MM.1S (cell line): ENCODE measurements at regions not wholly inside any gene's neighbourhood (a gene's known extent, or its start where the extent isn't known, plus 50 kb on each side); places are given as distances from the start of the nearest gene placed in this dataset.

Experiments
- DNase-seq: peaks from one replicate; pipeline ENCODE4 v3.0.0-alpha.2; 2015
- H2AFZ ChIP-seq: fragments of 300-600 bp; sonication (generic); 2 replicates; pipeline ENCODE4 v1.6.0; 2016; ENCODE audit warnings: antibody characterized with exemption, low read length
- H3F3A ChIP-seq: fragments of 300-600 bp; sonication (generic); 2 replicates; pipeline ENCODE4 v1.6.1; 2016; ENCODE audit warnings: mild to moderate bottlenecking, antibody characterized with exemption, low read length, moderate library complexity, mixed read lengths; ENCODE audit not compliant: insufficient read depth
- H3K27ac ChIP-seq: fragments of 300-600 bp; sonication (generic); 2 replicates; pipeline ENCODE4 v1.5.1; 2016; ENCODE audit warnings: mild to moderate bottlenecking, low read length
- H3K27me3 ChIP-seq: fragments of 300-600 bp; sonication (generic); replicated peaks from 2 replicates; pipeline ENCODE4 v1.6.0; 2016; ENCODE audit warnings: low read length; ENCODE audit not compliant: insufficient read depth
- H3K36me3 ChIP-seq: fragments of 300-600 bp; sonication (generic); replicated peaks from 2 replicates; pipeline ENCODE4 v1.6.1; 2016; ENCODE audit warnings: mild to moderate bottlenecking, low read length, mixed read lengths; ENCODE audit not compliant: insufficient read depth
- H3K4me1 ChIP-seq: fragments of 300-600 bp; sonication (generic); 2 replicates; pipeline ENCODE4 v1.6.1; 2016; ENCODE audit warnings: low read length, mixed read lengths
- H3K4me2 ChIP-seq: fragments of 300-600 bp; sonication (generic); 2 replicates; pipeline ENCODE4 v1.6.0; 2016; ENCODE audit warnings: low read depth, low read length
- H3K4me3 ChIP-seq: fragments of 300-600 bp; sonication (generic); 2 replicates; pipeline ENCODE4 v1.5.1; 2016; ENCODE audit warnings: low read length, mixed read lengths
- H3K79me2 ChIP-seq: fragments of 300-600 bp; sonication (generic); 2 replicates; pipeline ENCODE4 v1.6.1; 2016; ENCODE audit warnings: mixed run types, low read length, mixed read lengths
- H3K9ac ChIP-seq: fragments of 300-600 bp; sonication (generic); 2 replicates; pipeline ENCODE4 v1.6.1; 2016; ENCODE audit warnings: low read length, mixed read lengths
- H3K9me2 ChIP-seq: fragments of 300-600 bp; sonication (generic); replicated peaks from 2 replicates; pipeline ENCODE4 v1.6.1; 2016; ENCODE audit warnings: mild to moderate bottlenecking, low read length, mixed read lengths; ENCODE audit not compliant: insufficient read depth
- H3K9me3 ChIP-seq: fragments of 300-600 bp; sonication (generic); replicated peaks from 2 replicates; pipeline ENCODE4 v1.6.1; 2016; ENCODE audit warnings: mild to moderate bottlenecking, low read length, mixed read lengths; ENCODE audit not compliant: insufficient read depth
- H4K20me1 ChIP-seq: fragments of 300-600 bp; sonication (generic); 2 replicates; pipeline ENCODE4 v1.6.1; 2016; ENCODE audit warnings: mild to moderate bottlenecking, low read length, moderate library complexity, mixed read lengths; ENCODE audit not compliant: insufficient read depth
- CTCF ChIP-seq: fragments of 300-600 bp; sonication (generic); IDR thresholded peaks from 2 replicates; pipeline ENCODE4 v1.5.1; 2016; ENCODE audit warnings: antibody characterized with exemption, low read length, mixed read lengths
- EZH2 ChIP-seq: fragments of 300-600 bp; sonication (generic); optimal IDR thresholded peaks from 2 replicates; pipeline ENCODE3; 2017; ENCODE audit warnings: low read depth, mild to moderate bottlenecking, antibody characterized with exemption, low read length, mixed read lengths
- EZH2phosphoT487 ChIP-seq: fragments of 300-600 bp; sonication (generic); IDR thresholded peaks from 2 replicates; pipeline ENCODE4 v1.6.1; 2018; ENCODE audit warnings: antibody characterized with exemption, low read length

- H3K79me2 ChIP-seq: no peaks in the 10 kb centered on the region
- DNase-seq: no peak
- H3K4me1 ChIP-seq: no peaks in the 10 kb centered on the region
- H3K36me3 ChIP-seq: no peaks in the 10 kb centered on the region
- no peaks in the 10 kb centered on the region for H3K9me3 ChIP-seq
- H3K27ac ChIP-seq: no peak overlapping the region
- no peak overlapping the region for H3K4me2 ChIP-seq
- no peaks in the 10 kb centered on the region for H4K20me1 ChIP-seq
- H3K4me3 ChIP-seq: no peak overlapping the region
- H3K27me3 ChIP-seq: no peaks in the 10 kb centered on the region
- H3F3A ChIP-seq: no peaks in the 10 kb centered on the region
- no peak for TF ChIP-seq EZH2phosphoT487
- H3K9me2 ChIP-seq: no peaks in the 10 kb centered on the region
- no peak overlapping the region for H3K9ac ChIP-seq
- H2AFZ ChIP-seq: no peak overlapping the region
Measured at GRCh38 chr10:3008518-3009195, 58.7 kb upstream of the PFKP start.

- Histone ChIP-seq H3K27me3 (no peaks in the 10 kb centered on the region), H3K9ac (no peak overlapping the region), H3K36me3 (no peaks in the 10 kb centered on the region), H2AFZ (no peak overlapping the region), H3K4me1 (no peaks in the 10 kb centered on the region), H3K9me2 (no peaks in the 10 kb centered on the region), H3K9me3 (no peaks in the 10 kb centered on the region), H3K27ac (no peak overlapping the region), H4K20me1 (no peaks in the 10 kb centered on the region), H3K4me3 (no peak overlapping the region), H3K79me2 (no peaks in the 10 kb centered on the region), H3K4me2 (no peak overlapping the region), H3F3A (no peaks in the 10 kb centered on the region)
- TF ChIP-seq CTCF: no peak
- no peak for TF ChIP-seq EZH2
- no peak for TF ChIP-seq EZH2phosphoT487
- DNase-seq: no peak
Measured at GRCh38 chr10:3006607-3007006, 60.7 kb upstream of the PFKP start.

- DNase-seq: no peak
- Histone ChIP-seq H3K9ac (no peak overlapping the region), H3K4me1 (no peaks in the 10 kb centered on the region), H3K9me2 (no peaks in the 10 kb centered on the region), H3K27me3 (no peaks in the 10 kb centered on the region), H3K36me3 (no peaks in the 10 kb centered on the region), H3K79me2 (no peaks in the 10 kb centered on the region), H3F3A (no peaks in the 10 kb centered on the region), H3K9me3 (no peaks in the 10 kb centered on the region), H4K20me1 (no peaks in the 10 kb centered on the region), H2AFZ (no peak overlapping the region), H3K4me3 (no peak overlapping the region), H3K4me2 (no peak overlapping the region), H3K27ac (no peak overlapping the region)
- TF ChIP-seq EZH2 (no peak), CTCF (no peak), EZH2phosphoT487 (no peak)
Measured at GRCh38 chr10:3006093-3006492, 61.3 kb upstream of the PFKP start.

GRCh38 chr10:3002304-3002703 is 65.0 kb upstream of the PFKP start:
- Histone ChIP-seq H3K4me1 (no peaks in the 10 kb centered on the region), H3K9ac (no peak overlapping the region), H3F3A (no peaks in the 10 kb centered on the region), H3K9me2 (no peaks in the 10 kb centered on the region), H3K27ac (no peak overlapping the region), H3K27me3 (no peaks in the 10 kb centered on the region), H3K9me3 (no peaks in the 10 kb centered on the region), H2AFZ (no peak overlapping the region), H3K4me3 (no peak overlapping the region), H4K20me1 (no peaks in the 10 kb centered on the region), H3K79me2 (no peaks in the 10 kb centered on the region), H3K4me2 (no peak overlapping the region), H3K36me3 (no peaks in the 10 kb centered on the region)
- DNase-seq: no peak
- TF ChIP-seq EZH2phosphoT487 (no peak), CTCF (no peak), EZH2 (no peak)
